GM10248 (cell line): ENCODE measurements at regions not wholly inside any gene's neighbourhood (a gene's known extent, or its start where the extent isn't known, plus 50 kb on each side); places are given as distances from the start of the nearest gene placed in this dataset.
"Not testable (repeated sequence)": the region's sequence is repeated elsewhere in the genome, so short reads cannot be mapped to it uniquely, and the experiment has no call there.

Experiments used
- CTCF ChIA-PET: fragments of 300-600 bp; sonication (Branson Sonifier 250); formaldehyde crosslinking; extraction: SDS; loops from one replicate; lab custom pipeline; 2021; ENCODE audit warnings: antibody characterized with exemption; lab: Yijun Ruan, JAX
- POLR2A ChIA-PET: fragments of 350-650 bp; sonication (Branson Sonifier 250); formaldehyde crosslinking; extraction: SDS; loops from one replicate; lab custom pipeline; 2020; ENCODE audit warnings: antibody characterized with exemption; lab: Yijun Ruan, JAX
- DNase-seq: peaks from one replicate; pipeline ENCODE4 v3.0.0; 2012; ENCODE audit errors: extremely low spot score
- TF ChIP-seq, protein P1 (sequence below): IDR thresholded peaks from 2 replicates; pipeline ENCODE4 v1.5.1; 2012; ENCODE audit warnings: mild to moderate bottlenecking, low read depth; ENCODE audit errors: extremely low read depth, missing control alignments, control extremely low read depth

GRCh38 chr3:198149904-198150303 is 189.9 kb downstream of the LMLN start:
- DNase-seq, CTCF ChIA-PET, POLR2A ChIA-PET: not testable (repeated sequence)

DNA sequence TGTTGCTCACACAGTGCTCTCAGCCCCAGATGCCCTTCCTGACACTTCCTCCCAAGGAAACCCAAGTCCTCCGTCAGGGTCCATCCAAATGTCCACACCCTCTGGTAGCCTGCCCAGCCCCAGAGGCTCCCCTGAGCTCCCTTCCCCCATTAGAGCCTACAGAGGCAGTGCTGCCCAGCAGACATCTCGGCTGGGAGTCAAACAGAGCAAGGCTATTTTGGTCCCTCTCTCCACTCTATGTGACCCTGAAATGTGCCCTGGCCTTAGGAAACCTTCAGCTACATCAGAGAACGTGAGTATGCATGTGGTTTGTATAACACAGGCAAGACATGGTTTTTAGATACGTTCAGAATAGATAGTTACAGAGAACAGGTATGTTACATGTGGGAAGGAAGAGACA is 191.8 kb downstream of the LMLN start:
- POLR2A ChIA-PET, DNase-seq, CTCF ChIA-PET: not testable (repeated sequence)

- DNase-seq, CTCF ChIA-PET, POLR2A ChIA-PET: not testable (repeated sequence)
Observed at GRCh38 chr3:198155771-198156170, 195.8 kb downstream of the LMLN start.

GRCh38 chr3:198157231-198157868 is 197.3 kb downstream of the LMLN start:
- POLR2A ChIA-PET, DNase-seq, CTCF ChIA-PET: not testable (repeated sequence)

GRCh38 chr3:198158007-198158406 is 198.0 kb downstream of the LMLN start:
- CTCF ChIA-PET, DNase-seq, POLR2A ChIA-PET: not testable (repeated sequence)

DNA sequence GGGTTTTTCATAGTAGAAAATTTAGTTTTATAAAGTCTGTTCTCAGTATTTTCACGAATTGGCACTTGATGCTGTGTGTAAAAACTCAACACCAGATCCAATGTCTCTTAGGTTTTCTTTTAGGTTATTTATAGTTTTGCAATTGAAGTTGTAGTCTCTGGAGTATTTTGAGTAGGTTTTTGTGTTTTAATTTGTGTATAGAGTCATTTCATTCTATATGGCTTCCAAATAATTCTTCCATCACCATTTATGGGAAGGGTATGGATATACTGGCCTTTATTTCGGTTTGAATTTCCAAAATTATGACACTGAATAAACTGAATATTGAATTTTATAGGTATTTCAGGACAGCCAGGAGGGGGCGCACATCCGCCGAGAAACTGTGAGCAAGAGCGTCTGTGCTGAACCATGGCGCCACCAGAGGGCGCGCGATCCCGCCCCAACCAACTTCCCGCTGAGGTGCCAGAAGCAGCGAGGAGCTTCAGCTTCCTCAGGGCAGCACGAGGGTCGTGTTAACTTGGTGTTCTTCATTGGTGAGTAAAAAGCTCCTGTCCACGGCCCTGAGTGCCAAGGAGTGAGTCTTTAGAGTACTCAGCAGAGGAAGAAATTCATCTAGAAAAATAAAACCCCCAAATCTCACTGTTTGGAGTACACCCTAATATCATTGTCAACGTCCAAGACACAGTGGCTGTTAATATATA is 207.5 kb downstream of the LMLN start:
- CTCF ChIA-PET = not testable (repeated sequence)

GRCh38 chr3:198170781-198171180 is 210.8 kb downstream of the LMLN start:
- CTCF ChIA-PET, DNase-seq, POLR2A ChIA-PET: not testable (repeated sequence)

More for the DNA sequence above, 207.5 kb downstream of the LMLN start:
- DNase-seq, POLR2A ChIA-PET: not testable (repeated sequence)
- TF ChIP-seq, protein P1, sequence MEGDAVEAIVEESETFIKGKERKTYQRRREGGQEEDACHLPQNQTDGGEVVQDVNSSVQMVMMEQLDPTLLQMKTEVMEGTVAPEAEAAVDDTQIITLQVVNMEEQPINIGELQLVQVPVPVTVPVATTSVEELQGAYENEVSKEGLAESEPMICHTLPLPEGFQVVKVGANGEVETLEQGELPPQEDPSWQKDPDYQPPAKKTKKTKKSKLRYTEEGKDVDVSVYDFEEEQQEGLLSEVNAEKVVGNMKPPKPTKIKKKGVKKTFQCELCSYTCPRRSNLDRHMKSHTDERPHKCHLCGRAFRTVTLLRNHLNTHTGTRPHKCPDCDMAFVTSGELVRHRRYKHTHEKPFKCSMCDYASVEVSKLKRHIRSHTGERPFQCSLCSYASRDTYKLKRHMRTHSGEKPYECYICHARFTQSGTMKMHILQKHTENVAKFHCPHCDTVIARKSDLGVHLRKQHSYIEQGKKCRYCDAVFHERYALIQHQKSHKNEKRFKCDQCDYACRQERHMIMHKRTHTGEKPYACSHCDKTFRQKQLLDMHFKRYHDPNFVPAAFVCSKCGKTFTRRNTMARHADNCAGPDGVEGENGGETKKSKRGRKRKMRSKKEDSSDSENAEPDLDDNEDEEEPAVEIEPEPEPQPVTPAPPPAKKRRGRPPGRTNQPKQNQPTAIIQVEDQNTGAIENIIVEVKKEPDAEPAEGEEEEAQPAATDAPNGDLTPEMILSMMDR = peak; percentile 36

DNA sequence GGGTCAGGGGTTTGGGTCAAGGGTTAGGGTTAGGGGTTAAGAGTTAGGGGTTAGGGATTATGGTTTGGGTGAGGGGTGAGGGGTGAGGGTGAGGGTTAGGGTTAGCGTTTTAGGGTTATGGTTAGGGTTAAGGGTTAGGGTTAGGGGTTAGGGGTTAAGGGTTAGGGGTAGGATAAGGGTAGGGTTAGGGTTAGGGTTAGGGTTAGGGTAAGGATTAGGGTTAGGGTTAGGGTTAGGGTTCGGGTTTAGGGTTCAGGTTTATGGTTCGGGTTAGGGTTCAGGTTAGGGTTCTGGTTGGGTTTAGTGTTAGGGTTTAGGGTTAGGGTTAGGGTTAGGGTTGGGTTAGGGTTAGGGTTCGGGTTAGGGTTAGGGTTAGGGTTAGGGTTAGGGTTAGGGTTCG is 213.1 kb downstream of the LMLN start:
- CTCF ChIA-PET, POLR2A ChIA-PET, DNase-seq: not testable (repeated sequence)

- CTCF ChIA-PET, POLR2A ChIA-PET, DNase-seq: not testable (repeated sequence)
Observed at GRCh38 chr3:198173929-198174574, 214.0 kb downstream of the LMLN start.
